ENCODE measurements at regions not wholly inside any gene's neighbourhood (a gene's known extent, or its start where the extent isn't known, plus 50 kb on each side); places are given as distances from the start of the nearest gene placed in this dataset.

DNA sequence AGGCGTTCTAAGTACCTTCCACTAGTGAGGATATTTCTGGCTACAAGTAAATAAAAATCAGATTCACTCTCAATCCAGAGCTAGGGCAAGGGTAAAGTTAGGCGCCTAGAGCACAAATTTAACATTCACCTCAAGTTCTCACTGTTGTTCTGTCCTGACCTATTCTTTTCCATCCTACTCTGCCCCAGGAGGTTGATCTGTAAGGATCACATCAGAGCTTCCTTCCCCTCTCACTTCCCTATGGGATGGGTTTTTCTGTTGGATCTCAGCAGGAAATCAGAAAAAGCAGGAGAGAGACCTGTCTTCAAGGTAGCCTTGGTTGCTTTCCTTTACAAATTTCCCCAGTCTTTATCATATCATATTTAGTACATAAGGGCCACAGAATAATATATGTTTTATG is 316.7 kb downstream of the GABRG2 start:
- Histone ChIP-seq H3K4me2 (replicated peaks; ENCODE audit: low read depth, low read length, poor library complexity, severe bottlenecking) (no peak overlapping the region), H3K27me3 (replicated peaks in 1 of 4; ENCODE audit: control extremely low read depth in 1 of 4, control insufficient read depth in 3 of 4, insufficient read depth in 4 of 4, low read length in 3 of 4) (no peaks in the 10 kb centered on the region), H3K36me3 (replicated peaks in 1 of 2; ENCODE audit: control extremely low read depth in 1 of 2, control insufficient read depth in 1 of 2, extremely low read depth in 1 of 2, insufficient read depth in 2 of 2, low read length in 1 of 2) (no peaks in the 10 kb centered on the region), H3K9ac (ENCODE audit: low read length) (no peak overlapping the region), H3K4me1 (ENCODE audit: control insufficient read depth in 2 of 2, insufficient read depth in 2 of 2, low read length in 2 of 2) (no peaks in the 10 kb centered on the region), H3K27ac (ENCODE audit: low read length in 2 of 2) (no peak overlapping the region), H2AFZ (ENCODE audit: insufficient read depth, low read depth, low read length, poor library complexity, severe bottlenecking) (no peak overlapping the region), H3K9me3 (ENCODE audit: control extremely low read depth in 1 of 3, control insufficient read depth in 2 of 3, insufficient read depth in 1 of 3, low read length in 2 of 3) (no peaks in the 10 kb centered on the region), H4K20me1 (ENCODE audit: control insufficient read depth, insufficient read depth, low read length, poor library complexity, severe bottlenecking) (no peaks in the 10 kb centered on the region), H3K79me2 (ENCODE audit: control insufficient read depth, insufficient read depth, low read length) (no peaks in the 10 kb centered on the region), H3K4me3 (ENCODE audit: control extremely low read depth in 1 of 5, extremely low read depth in 1 of 5, insufficient read depth in 1 of 5, low read depth in 2 of 5, low read length in 4 of 5) (no peak overlapping the region)
- no peak for TF ChIP-seq EZH2 (IDR thresholded peaks at IDR 0.05; ENCODE audit: borderline replicate concordance, insufficient read depth, low read depth, low read length, poor library complexity, severe bottlenecking)
- TF ChIP-seq, protein P1, sequence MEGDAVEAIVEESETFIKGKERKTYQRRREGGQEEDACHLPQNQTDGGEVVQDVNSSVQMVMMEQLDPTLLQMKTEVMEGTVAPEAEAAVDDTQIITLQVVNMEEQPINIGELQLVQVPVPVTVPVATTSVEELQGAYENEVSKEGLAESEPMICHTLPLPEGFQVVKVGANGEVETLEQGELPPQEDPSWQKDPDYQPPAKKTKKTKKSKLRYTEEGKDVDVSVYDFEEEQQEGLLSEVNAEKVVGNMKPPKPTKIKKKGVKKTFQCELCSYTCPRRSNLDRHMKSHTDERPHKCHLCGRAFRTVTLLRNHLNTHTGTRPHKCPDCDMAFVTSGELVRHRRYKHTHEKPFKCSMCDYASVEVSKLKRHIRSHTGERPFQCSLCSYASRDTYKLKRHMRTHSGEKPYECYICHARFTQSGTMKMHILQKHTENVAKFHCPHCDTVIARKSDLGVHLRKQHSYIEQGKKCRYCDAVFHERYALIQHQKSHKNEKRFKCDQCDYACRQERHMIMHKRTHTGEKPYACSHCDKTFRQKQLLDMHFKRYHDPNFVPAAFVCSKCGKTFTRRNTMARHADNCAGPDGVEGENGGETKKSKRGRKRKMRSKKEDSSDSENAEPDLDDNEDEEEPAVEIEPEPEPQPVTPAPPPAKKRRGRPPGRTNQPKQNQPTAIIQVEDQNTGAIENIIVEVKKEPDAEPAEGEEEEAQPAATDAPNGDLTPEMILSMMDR (IDR thresholded peaks at IDR 0.05): no peak
- POLR2A ChIA-PET: no interaction called here
- no peak overlapping the region for H3K4me3 Mint-ChIP-seq
- H3K27ac Mint-ChIP-seq: no peak overlapping the region
- no peaks in the 10 kb centered on the region for H3K4me1 Mint-ChIP-seq
- no peaks in the 10 kb centered on the region for H3K27me3 Mint-ChIP-seq
- DNase-seq: no peak
- H3K9me3 Mint-ChIP-seq (ENCODE audit: insufficient read depth): peaks cover 3% of the 10 kb centered on the region
- ATAC-seq (ENCODE audit: low read depth): no peak
- intact Hi-C loops (cut with micrococcal nuclease): no loop called here
- CTCF ChIA-PET: no interaction called here
- no CpG with 5 or more reads among the region's 2 CpGs for WGBS (ENCODE audit: insufficient coverage)

DNA sequence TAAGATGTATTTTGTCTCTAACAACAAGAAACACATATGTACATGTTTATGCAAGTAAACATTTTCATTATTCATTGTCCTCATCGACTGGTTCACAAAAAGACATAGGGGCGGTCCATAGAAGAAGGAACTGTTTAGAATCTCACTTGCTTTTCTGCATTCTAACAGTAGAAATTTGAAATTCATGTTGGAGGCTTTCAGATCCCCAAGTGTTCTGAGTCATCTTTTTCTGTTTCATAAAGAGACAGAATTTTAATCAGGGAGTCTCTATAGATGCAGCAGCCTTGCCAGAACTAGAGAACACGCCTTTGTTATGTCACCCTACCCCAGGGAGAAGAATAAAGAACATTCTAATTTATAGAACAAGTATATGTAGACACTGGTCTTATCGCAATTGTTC is 324.3 kb downstream of the GABRG2 start:
- Mint-ChIP-seq H3K9me3 (ENCODE audit: insufficient read depth) (peaks cover 8% of the 10 kb centered on the region), H3K27ac (no peak overlapping the region), H3K4me1 (no peaks in the 10 kb centered on the region), H3K27me3 (no peaks in the 10 kb centered on the region), H3K4me3 (no peak overlapping the region)
- no peaks in the 10 kb centered on the region for H3K9me3 ChIP-seq (ENCODE audit: control extremely low read depth in 1 of 3, control insufficient read depth in 2 of 3, insufficient read depth in 1 of 3, low read length in 2 of 3)
- no peaks in the 10 kb centered on the region for H3K36me3 ChIP-seq (replicated peaks in 1 of 2; ENCODE audit: control extremely low read depth in 1 of 2, control insufficient read depth in 1 of 2, extremely low read depth in 1 of 2, insufficient read depth in 2 of 2, low read length in 1 of 2)
- TF ChIP-seq EZH2 (IDR thresholded peaks at IDR 0.05; ENCODE audit: borderline replicate concordance, insufficient read depth, low read depth, low read length, poor library complexity, severe bottlenecking): no peak
- TF ChIP-seq, protein P1 (IDR thresholded peaks at IDR 0.05): no peak
- no peaks in the 10 kb centered on the region for H3K27me3 ChIP-seq (replicated peaks in 1 of 4; ENCODE audit: control extremely low read depth in 1 of 4, control insufficient read depth in 3 of 4, insufficient read depth in 4 of 4, low read length in 3 of 4)
- no peak overlapping the region for H3K4me2 ChIP-seq (replicated peaks; ENCODE audit: low read depth, low read length, poor library complexity, severe bottlenecking)
- H3K4me3 ChIP-seq (ENCODE audit: control extremely low read depth in 1 of 5, extremely low read depth in 1 of 5, insufficient read depth in 1 of 5, low read depth in 2 of 5, low read length in 4 of 5): no peak overlapping the region
- DNase-seq: no peak
- ATAC-seq (ENCODE audit: low read depth): no peak
- intact Hi-C loops (cut with micrococcal nuclease): no loop called here
- ChIA-PET CTCF (no interaction called here), POLR2A (no interaction called here)
- no peak overlapping the region for H3K9ac ChIP-seq (ENCODE audit: low read length)
- H3K79me2 ChIP-seq (ENCODE audit: control insufficient read depth, insufficient read depth, low read length): no peaks in the 10 kb centered on the region
- no peak overlapping the region for H3K27ac ChIP-seq (ENCODE audit: low read length in 2 of 2)
- H3K4me1 ChIP-seq (ENCODE audit: control insufficient read depth in 2 of 2, insufficient read depth in 2 of 2, low read length in 2 of 2): no peaks in the 10 kb centered on the region
- WGBS (ENCODE audit: insufficient coverage): no CpG with 5 or more reads among the region's 4 CpGs
- H4K20me1 ChIP-seq (ENCODE audit: control insufficient read depth, insufficient read depth, low read length, poor library complexity, severe bottlenecking): no peaks in the 10 kb centered on the region
- H2AFZ ChIP-seq (ENCODE audit: insufficient read depth, low read depth, low read length, poor library complexity, severe bottlenecking): no peak overlapping the region

All from B cell (primary cell).